DND-41 (cell line): ENCODE measurements at regions not wholly inside any gene's neighbourhood (a gene's known extent, or its start where the extent isn't known, plus 50 kb on each side); places are given as distances from the start of the nearest gene placed in this dataset.

ENCODE experiments used
- EZH2 ChIP-seq: IDR thresholded peaks from 3 replicates; pipeline ENCODE4 v1.6.1; 2012; ENCODE audit warnings: borderline replicate concordance, low read depth, mild to moderate bottlenecking, moderate library complexity, low read length, inconsistent platforms; ENCODE audit not compliant: severe bottlenecking
- TF ChIP-seq, protein P1 (sequence below): IDR thresholded peaks from 2 replicates; pipeline ENCODE4 v1.5.1; 2012; ENCODE audit warnings: borderline replicate concordance, low read length, moderate library complexity, mild to moderate bottlenecking; ENCODE audit not compliant: poor library complexity, severe bottlenecking; ENCODE audit errors: extremely low read depth

DNA sequence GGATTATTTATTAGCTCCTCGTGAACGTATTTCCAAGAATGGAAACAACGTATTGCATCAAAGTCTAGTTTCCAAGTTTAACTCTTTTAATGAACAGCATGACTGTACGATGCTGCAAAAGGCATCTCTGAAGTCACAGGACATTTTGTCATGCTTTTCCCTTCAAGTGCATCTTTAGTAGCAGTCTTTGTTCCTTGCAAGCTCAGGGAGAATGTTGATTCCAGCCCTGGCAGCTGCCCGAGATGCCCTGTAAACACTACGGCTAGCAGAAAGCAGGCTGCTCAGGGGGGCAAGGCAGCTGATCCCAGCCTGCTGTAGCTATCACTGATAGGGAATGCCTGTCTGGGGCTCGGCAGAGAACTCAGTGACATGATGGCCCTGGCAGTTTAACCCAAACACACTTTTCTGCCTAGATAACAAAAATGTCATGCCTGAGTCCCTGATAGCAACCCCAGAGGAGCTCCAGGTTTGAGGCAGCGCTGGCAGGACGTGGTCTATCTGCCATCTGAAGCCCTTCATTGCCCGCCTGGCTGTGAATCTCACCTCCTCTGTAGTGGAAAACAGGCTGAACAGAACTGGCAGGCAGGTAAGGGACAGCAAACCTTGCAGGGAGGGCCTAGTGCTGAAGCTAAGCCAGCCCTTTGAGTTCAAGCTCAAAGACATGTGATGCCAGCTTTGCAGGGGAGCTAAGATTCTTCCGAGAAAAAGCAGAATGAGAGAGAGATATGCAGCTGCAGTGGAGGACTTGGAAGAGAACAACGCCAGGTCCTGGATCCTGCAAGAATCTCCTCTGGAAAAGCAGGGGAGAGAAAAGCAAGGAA is 264.6 kb downstream of the SNX10 start:
- TF ChIP-seq, protein P1, sequence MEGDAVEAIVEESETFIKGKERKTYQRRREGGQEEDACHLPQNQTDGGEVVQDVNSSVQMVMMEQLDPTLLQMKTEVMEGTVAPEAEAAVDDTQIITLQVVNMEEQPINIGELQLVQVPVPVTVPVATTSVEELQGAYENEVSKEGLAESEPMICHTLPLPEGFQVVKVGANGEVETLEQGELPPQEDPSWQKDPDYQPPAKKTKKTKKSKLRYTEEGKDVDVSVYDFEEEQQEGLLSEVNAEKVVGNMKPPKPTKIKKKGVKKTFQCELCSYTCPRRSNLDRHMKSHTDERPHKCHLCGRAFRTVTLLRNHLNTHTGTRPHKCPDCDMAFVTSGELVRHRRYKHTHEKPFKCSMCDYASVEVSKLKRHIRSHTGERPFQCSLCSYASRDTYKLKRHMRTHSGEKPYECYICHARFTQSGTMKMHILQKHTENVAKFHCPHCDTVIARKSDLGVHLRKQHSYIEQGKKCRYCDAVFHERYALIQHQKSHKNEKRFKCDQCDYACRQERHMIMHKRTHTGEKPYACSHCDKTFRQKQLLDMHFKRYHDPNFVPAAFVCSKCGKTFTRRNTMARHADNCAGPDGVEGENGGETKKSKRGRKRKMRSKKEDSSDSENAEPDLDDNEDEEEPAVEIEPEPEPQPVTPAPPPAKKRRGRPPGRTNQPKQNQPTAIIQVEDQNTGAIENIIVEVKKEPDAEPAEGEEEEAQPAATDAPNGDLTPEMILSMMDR: no peak
- no peak for TF ChIP-seq EZH2
